ENCODE measurements at regions not wholly inside any gene's neighbourhood (a gene's known extent, or its start where the extent isn't known, plus 50 kb on each side); places are given as distances from the start of the nearest gene placed in this dataset.

DNA sequence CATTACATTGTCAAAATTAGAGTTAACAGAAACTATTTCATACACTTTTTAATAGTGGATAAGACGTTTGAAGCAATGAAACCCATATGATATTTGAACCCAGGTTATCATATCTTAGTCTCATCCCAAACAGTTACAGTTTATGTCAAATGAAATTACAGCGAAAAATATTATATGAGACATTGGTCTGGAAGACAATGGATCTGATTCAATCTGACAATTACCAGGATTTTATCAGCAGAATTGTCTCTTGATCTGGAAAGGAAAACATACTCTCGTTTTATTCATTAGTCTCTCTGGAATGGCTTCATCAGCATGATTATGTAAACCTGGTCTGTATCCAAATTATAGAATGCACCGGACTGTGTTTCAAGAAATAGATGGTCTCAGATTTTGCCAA is 818.6 kb downstream of the NCAM2 start:
- BruUV-seq (replicated peaks) = no TSS peak
- no peaks in the 10 kb centered on the region for H3K27me3 Mint-ChIP-seq (ENCODE audit: insufficient read depth, unreplicated experiment)
- H3K27ac Mint-ChIP-seq (ENCODE audit: low read depth, unreplicated experiment) = no peak overlapping the region
- no peak overlapping the region for H3K4me3 Mint-ChIP-seq (ENCODE audit: unreplicated experiment)
- ChIA-PET POLR2A (no interaction called here), CTCF (no interaction called here)
- no peak for DNase-seq (ENCODE audit: unreplicated experiment)
- H3K36me3 Mint-ChIP-seq (ENCODE audit: insufficient read depth, unreplicated experiment) = no peaks in the 10 kb centered on the region
- H3K4me1 Mint-ChIP-seq (ENCODE audit: insufficient read depth, unreplicated experiment) = peaks cover 20% of the 10 kb centered on the region
- intact Hi-C loops (cut with micrococcal nuclease) = no loop called here
- peaks cover 18% of the 10 kb centered on the region for H3K9me3 Mint-ChIP-seq (ENCODE audit: unreplicated experiment)
- TF ChIP-seq, protein P1, sequence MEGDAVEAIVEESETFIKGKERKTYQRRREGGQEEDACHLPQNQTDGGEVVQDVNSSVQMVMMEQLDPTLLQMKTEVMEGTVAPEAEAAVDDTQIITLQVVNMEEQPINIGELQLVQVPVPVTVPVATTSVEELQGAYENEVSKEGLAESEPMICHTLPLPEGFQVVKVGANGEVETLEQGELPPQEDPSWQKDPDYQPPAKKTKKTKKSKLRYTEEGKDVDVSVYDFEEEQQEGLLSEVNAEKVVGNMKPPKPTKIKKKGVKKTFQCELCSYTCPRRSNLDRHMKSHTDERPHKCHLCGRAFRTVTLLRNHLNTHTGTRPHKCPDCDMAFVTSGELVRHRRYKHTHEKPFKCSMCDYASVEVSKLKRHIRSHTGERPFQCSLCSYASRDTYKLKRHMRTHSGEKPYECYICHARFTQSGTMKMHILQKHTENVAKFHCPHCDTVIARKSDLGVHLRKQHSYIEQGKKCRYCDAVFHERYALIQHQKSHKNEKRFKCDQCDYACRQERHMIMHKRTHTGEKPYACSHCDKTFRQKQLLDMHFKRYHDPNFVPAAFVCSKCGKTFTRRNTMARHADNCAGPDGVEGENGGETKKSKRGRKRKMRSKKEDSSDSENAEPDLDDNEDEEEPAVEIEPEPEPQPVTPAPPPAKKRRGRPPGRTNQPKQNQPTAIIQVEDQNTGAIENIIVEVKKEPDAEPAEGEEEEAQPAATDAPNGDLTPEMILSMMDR (IDR thresholded peaks at IDR 0.05; ENCODE audit: unreplicated experiment) = no peak

DNA sequence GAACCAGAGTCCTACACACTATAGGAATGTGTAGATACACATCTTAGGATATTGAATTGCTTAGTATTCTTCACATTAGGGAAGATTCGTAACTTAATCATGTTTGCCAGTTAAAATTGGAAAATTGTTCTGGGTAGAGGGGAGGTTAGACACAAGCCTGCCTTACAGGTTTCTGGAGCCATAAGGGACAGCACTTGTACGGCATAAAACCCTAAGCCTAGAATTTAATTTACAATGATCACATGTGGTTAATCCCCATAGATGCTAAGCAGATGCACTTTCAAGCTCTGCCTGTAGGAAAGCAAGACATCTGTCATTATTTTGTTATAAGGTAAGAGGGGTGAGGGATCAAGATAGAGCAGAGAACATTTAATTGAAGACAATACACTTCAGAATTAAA is 820.7 kb downstream of the NCAM2 start:
- no peak for DNase-seq (ENCODE audit: unreplicated experiment)
- no peaks in the 10 kb centered on the region for H3K27me3 Mint-ChIP-seq (ENCODE audit: insufficient read depth, unreplicated experiment)
- POLR2A ChIA-PET = interaction anchor here (0.7 kb wide), 1 partner anchor 12 kb away, joined by 3 read pairs; no protein-coding TSS in a partner anchor
- no peak overlapping the region for H3K4me3 Mint-ChIP-seq (ENCODE audit: unreplicated experiment)
- TF ChIP-seq, protein P1 (IDR thresholded peaks at IDR 0.05; ENCODE audit: unreplicated experiment) = no peak
- intact Hi-C loops (cut with micrococcal nuclease) = no loop called here
- H3K4me1 Mint-ChIP-seq (ENCODE audit: insufficient read depth, unreplicated experiment) = no peaks in the 10 kb centered on the region
- no peaks in the 10 kb centered on the region for H3K36me3 Mint-ChIP-seq (ENCODE audit: insufficient read depth, unreplicated experiment)
- no TSS peak for BruUV-seq (replicated peaks)
- H3K9me3 Mint-ChIP-seq (ENCODE audit: unreplicated experiment) = peaks cover 18% of the 10 kb centered on the region
- CTCF ChIA-PET = interaction anchor here (0.7 kb wide), 1 partner anchor 39 kb away, joined by 3 read pairs; no protein-coding TSS in a partner anchor
- H3K27ac Mint-ChIP-seq (ENCODE audit: low read depth, unreplicated experiment) = no peak overlapping the region

DNA sequence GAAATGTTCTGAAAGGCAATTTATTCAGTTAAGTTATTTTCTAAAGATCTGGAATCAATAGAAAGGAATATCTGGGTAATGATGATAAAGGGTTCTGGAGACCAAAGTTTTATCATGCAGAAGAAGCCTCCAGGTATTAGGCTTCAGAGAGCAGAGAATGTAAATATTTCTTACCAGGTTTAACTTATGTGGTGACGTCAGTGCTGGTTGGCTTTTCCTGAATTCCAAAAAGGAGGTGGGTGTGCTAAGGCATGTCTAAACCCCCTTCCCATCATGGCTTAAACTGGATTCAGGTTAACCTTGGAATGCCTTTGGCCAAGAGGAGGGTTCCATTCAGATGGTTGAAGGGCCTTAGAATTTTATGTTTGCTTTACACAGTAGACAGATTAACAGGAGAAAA is 829.9 kb downstream of the NCAM2 start:
- TF ChIP-seq, protein P1 (IDR thresholded peaks at IDR 0.05; ENCODE audit: unreplicated experiment) = no peak
- intact Hi-C loops (cut with micrococcal nuclease) = no loop called here
- peaks cover 5% of the 10 kb centered on the region for H3K4me1 Mint-ChIP-seq (ENCODE audit: insufficient read depth, unreplicated experiment)
- no TSS peak for BruUV-seq (replicated peaks)
- DNase-seq (ENCODE audit: unreplicated experiment) = no peak
- no peak overlapping the region for H3K27ac Mint-ChIP-seq (ENCODE audit: low read depth, unreplicated experiment)
- H3K4me3 Mint-ChIP-seq (ENCODE audit: unreplicated experiment) = no peak overlapping the region
- no peaks in the 10 kb centered on the region for H3K36me3 Mint-ChIP-seq (ENCODE audit: insufficient read depth, unreplicated experiment)
- POLR2A ChIA-PET = no interaction called here
- H3K9me3 Mint-ChIP-seq (ENCODE audit: unreplicated experiment) = peaks cover 14% of the 10 kb centered on the region
- CTCF ChIA-PET = interaction anchor here (0.7 kb wide), 1 partner anchor 25 kb away, joined by 3 read pairs; no protein-coding TSS in a partner anchor
- no peaks in the 10 kb centered on the region for H3K27me3 Mint-ChIP-seq (ENCODE audit: insufficient read depth, unreplicated experiment)

DNA sequence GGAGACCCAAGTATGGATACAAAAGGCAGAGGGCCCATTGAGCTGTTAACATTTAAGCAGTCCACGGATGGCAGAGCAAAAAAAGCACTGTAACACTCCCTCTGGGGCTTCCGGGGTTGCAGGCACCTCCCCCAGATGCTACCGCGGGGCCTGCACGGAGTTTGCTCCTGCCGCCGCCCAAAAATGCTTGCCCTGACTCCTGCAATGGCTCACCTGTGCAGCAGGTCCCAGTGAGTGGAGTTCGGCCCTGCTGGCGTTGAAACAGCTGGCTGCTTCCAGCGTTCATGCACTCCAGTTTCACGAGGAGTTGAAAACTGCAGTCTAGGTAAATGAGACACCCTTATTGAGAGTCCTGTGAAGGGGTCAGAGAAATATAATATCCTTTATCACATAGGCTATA is 832.8 kb downstream of the NCAM2 start:
- H3K27ac Mint-ChIP-seq (ENCODE audit: low read depth, unreplicated experiment) = no peak overlapping the region
- H3K4me1 Mint-ChIP-seq (ENCODE audit: insufficient read depth, unreplicated experiment) = peaks cover 5% of the 10 kb centered on the region
- POLR2A ChIA-PET = no interaction called here
- TF ChIP-seq, protein P1 (IDR thresholded peaks at IDR 0.05; ENCODE audit: unreplicated experiment) = no peak
- H3K9me3 Mint-ChIP-seq (ENCODE audit: unreplicated experiment) = peaks cover 8% of the 10 kb centered on the region
- no peak for DNase-seq (ENCODE audit: unreplicated experiment)
- H3K4me3 Mint-ChIP-seq (ENCODE audit: unreplicated experiment) = no peak overlapping the region
- intact Hi-C loops (cut with micrococcal nuclease) = no loop called here
- H3K36me3 Mint-ChIP-seq (ENCODE audit: insufficient read depth, unreplicated experiment) = no peaks in the 10 kb centered on the region
- no TSS peak for BruUV-seq (replicated peaks)
- H3K27me3 Mint-ChIP-seq (ENCODE audit: insufficient read depth, unreplicated experiment) = no peaks in the 10 kb centered on the region
- CTCF ChIA-PET = interaction anchor here (0.5 to 0.7 kb wide), 3 partner anchors 19 to 884 kb away, joined by 3 to 5 read pairs (median 3); no protein-coding TSS in a partner anchor
